Testis (tissue), 2 donors: ENCODE measurements at regions not wholly inside any gene's neighbourhood (a gene's known extent, or its start where the extent isn't known, plus 50 kb on each side); places are given as distances from the start of the nearest gene placed in this dataset.

Experiments used
- CTCF ChIP-seq, 3 experiments: fragments of 450-650 bp in 2 of 3; fragments of 200-600 bp in 1 of 3; sonication (generic) in 1 of 3; IDR thresholded peaks; one replicate each; pipeline ENCODE4 v1.5.1; 2016 to 2019; ENCODE audit warnings: antibody characterized with exemption in 3 of 3, mild to moderate bottlenecking in 2 of 3, moderate library complexity in 1 of 3
- POLR2A ChIP-seq: fragments of 450-650 bp; IDR thresholded peaks from one replicate; pipeline ENCODE4 v1.6.1; 2017; ENCODE audit warnings: antibody characterized with exemption, mild to moderate bottlenecking, moderate library complexity

GRCh38 chr2:10982931-10983701 is 71.4 kb downstream of the KCNF1 start:
- TF ChIP-seq CTCF (IDR thresholded peaks at IDR 0.05) (no peak), POLR2A (no peak)
